ENCODE measurements at regions not wholly inside any gene's neighbourhood (a gene's known extent, or its start where the extent isn't known, plus 50 kb on each side); places are given as distances from the start of the nearest gene placed in this dataset.

- DNase-seq (ENCODE audit: low read depth, low spot score) (peak; percentile 36), FAIRE-seq (peak; percentile 73)
- peak overlapping the region; percentile 50 for H3K4me2 ChIP-seq (ENCODE audit: control insufficient read depth, extremely low read depth, insufficient read depth, low read depth, low read length)
- no peak for TF ChIP-seq EZH2 (IDR thresholded peaks at IDR 0.05; ENCODE audit: low read length)
- TF ChIP-seq, protein P1, sequence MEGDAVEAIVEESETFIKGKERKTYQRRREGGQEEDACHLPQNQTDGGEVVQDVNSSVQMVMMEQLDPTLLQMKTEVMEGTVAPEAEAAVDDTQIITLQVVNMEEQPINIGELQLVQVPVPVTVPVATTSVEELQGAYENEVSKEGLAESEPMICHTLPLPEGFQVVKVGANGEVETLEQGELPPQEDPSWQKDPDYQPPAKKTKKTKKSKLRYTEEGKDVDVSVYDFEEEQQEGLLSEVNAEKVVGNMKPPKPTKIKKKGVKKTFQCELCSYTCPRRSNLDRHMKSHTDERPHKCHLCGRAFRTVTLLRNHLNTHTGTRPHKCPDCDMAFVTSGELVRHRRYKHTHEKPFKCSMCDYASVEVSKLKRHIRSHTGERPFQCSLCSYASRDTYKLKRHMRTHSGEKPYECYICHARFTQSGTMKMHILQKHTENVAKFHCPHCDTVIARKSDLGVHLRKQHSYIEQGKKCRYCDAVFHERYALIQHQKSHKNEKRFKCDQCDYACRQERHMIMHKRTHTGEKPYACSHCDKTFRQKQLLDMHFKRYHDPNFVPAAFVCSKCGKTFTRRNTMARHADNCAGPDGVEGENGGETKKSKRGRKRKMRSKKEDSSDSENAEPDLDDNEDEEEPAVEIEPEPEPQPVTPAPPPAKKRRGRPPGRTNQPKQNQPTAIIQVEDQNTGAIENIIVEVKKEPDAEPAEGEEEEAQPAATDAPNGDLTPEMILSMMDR (optimal IDR thresholded peaks at IDR 0.05 in 1 of 3, IDR thresholded peaks at IDR 0.05 in 1 of 3, conservative IDR thresholded peaks at IDR 0.05 in 1 of 3; ENCODE audit: extremely low read depth in 1 of 3, insufficient read depth in 2 of 3, low read length in 3 of 3) = no peak
- peaks cover 17% of the 10 kb centered on the region for H3K4me1 ChIP-seq (ENCODE audit: control insufficient read depth, extremely low read depth, insufficient read depth, low read length)
- H4K20me1 ChIP-seq (ENCODE audit: control insufficient read depth, extremely low read depth, insufficient read depth, low read length) = no peaks in the 10 kb centered on the region
- H3K27ac ChIP-seq (ENCODE audit: control insufficient read depth, insufficient read depth, low read length) = no peak overlapping the region
- no peaks in the 10 kb centered on the region for H3K9me1 ChIP-seq (ENCODE audit: control insufficient read depth, extremely low read depth, insufficient read depth, low read length)
- no peaks in the 10 kb centered on the region for H3K36me3 ChIP-seq (ENCODE audit: control insufficient read depth in 2 of 2, extremely low read depth in 1 of 2, insufficient read depth in 2 of 2, low read length in 2 of 2)
- dilution Hi-C loops (cut with MboI; ENCODE audit: extremely low pct_ligation_motif_present, low sequenced_read_pairs) = no loop called here
- H3K9me3 ChIP-seq (ENCODE audit: control insufficient read depth, low read depth, low read length) = no peaks in the 10 kb centered on the region
- no peaks in the 10 kb centered on the region for H3K27me3 ChIP-seq (ENCODE audit: control insufficient read depth, extremely low read depth, insufficient read depth, low read length)
- H3K4me3 ChIP-seq (ENCODE audit: control insufficient read depth in 2 of 3, extremely low read depth in 1 of 3, insufficient read depth in 2 of 3, low read depth in 1 of 3, low read length in 3 of 3) = no peak overlapping the region
- no peak overlapping the region for H2AFZ ChIP-seq (ENCODE audit: control insufficient read depth, low read length)
- H3K9ac ChIP-seq (ENCODE audit: control insufficient read depth, extremely low read depth, insufficient read depth, low read length) = no peak overlapping the region
- H3K79me2 ChIP-seq (ENCODE audit: control insufficient read depth, insufficient read depth, low read length) = no peaks in the 10 kb centered on the region
Measured at GRCh38 chr3:70849911-70850699, 537.7 kb upstream of the MDFIC2 start.

DNA sequence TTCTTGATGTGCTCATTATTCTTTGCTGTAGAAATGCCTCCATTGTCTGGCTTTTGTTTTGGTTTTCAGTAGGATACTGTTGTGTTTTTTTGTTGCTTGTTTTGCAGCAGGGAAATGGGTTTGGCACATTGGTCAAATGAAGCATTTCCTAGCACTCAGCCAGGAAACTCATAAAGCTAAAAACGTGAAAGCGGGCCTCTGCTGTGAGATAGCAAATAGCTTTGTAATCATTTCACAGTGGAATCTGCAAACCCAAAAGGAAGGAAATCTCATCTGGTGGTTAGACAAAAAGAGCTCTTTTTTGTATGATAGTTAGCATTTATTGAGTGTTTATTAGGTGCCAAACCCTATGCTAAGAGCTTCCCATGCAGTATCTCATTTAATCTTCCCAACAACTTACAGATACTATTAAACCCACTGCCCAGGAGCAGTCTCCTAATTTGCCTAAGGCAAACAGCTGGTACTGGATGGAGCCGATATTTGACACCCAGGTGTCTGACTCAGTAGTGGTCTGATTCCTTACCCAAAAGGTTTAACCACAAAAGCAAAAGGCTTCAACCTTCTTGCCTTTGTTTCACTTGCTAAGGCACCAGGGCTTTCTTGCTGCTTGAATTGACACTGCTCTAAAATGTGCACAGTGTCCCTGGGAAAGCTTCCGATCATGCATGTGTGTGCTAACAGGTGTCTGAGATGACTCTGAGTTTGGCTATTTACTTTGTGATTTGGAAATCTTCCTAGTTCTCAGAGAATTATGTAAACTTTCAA, 527.9 kb upstream of the MDFIC2 start:
- no peak for DNase-seq (ENCODE audit: low read depth, low spot score)

More for the DNA sequence above, 527.9 kb upstream of the MDFIC2 start:
- Histone ChIP-seq H3K9me1 (ENCODE audit: control insufficient read depth, extremely low read depth, insufficient read depth, low read length) (no peaks in the 10 kb centered on the region), H3K9me3 (ENCODE audit: control insufficient read depth, low read depth, low read length) (no peaks in the 10 kb centered on the region), H4K20me1 (ENCODE audit: control insufficient read depth, extremely low read depth, insufficient read depth, low read length) (no peaks in the 10 kb centered on the region), H3K27me3 (ENCODE audit: control insufficient read depth, extremely low read depth, insufficient read depth, low read length) (no peaks in the 10 kb centered on the region), H3K9ac (ENCODE audit: control insufficient read depth, extremely low read depth, insufficient read depth, low read length) (no peak overlapping the region), H2AFZ (ENCODE audit: control insufficient read depth, low read length) (no peak overlapping the region), H3K4me2 (ENCODE audit: control insufficient read depth, extremely low read depth, insufficient read depth, low read depth, low read length) (no peak overlapping the region), H3K4me1 (ENCODE audit: control insufficient read depth, extremely low read depth, insufficient read depth, low read length) (peaks cover 7% of the 10 kb centered on the region), H3K4me3 (ENCODE audit: control insufficient read depth in 2 of 3, extremely low read depth in 1 of 3, insufficient read depth in 2 of 3, low read depth in 1 of 3, low read length in 3 of 3) (no peak overlapping the region), H3K36me3 (ENCODE audit: control insufficient read depth in 2 of 2, extremely low read depth in 1 of 2, insufficient read depth in 2 of 2, low read length in 2 of 2) (no peaks in the 10 kb centered on the region), H3K27ac (ENCODE audit: control insufficient read depth, insufficient read depth, low read length) (no peak overlapping the region), H3K79me2 (ENCODE audit: control insufficient read depth, insufficient read depth, low read length) (no peaks in the 10 kb centered on the region)
- dilution Hi-C loops (cut with MboI; ENCODE audit: extremely low pct_ligation_motif_present, low sequenced_read_pairs) = no loop called here
- TF ChIP-seq, protein P1 (optimal IDR thresholded peaks at IDR 0.05 in 1 of 3, IDR thresholded peaks at IDR 0.05 in 1 of 3, conservative IDR thresholded peaks at IDR 0.05 in 1 of 3; ENCODE audit: extremely low read depth in 1 of 3, insufficient read depth in 2 of 3, low read length in 3 of 3) = no peak
- TF ChIP-seq EZH2 (IDR thresholded peaks at IDR 0.05; ENCODE audit: low read length) = no peak
- no peak for FAIRE-seq
